Natural killer cell treated with Interleukin-12 subunit alpha and Interleukin-12 subunit beta and Interleukin-15 and Interleukin-18, amount 100 ng/mL, for 72 hours (primary cell): ENCODE measurements at regions not wholly inside any gene's neighbourhood (a gene's known extent, or its start where the extent isn't known, plus 50 kb on each side); places are given as distances from the start of the nearest gene placed in this dataset.

ENCODE experiments used
- ATAC-seq, 2 donors: fragments of 150-1000 bp; cut with Tn5 transposase in 1 of 2; sonication (Bioruptor Pico), chemical (Tn5 transposase) in 1 of 2; 2 replicates each; pipeline ENCODE4 v1.10.0; 2021
- DNase-seq: peaks from one replicate; pipeline ENCODE4 v3.0.0; 2022; ENCODE audit warnings: low spot score
- H3K27ac Mint-ChIP-seq, 2 donors: 1 replicate in 1 of 2; 2 replicates in 1 of 2; pipeline ENCODE4 v1.8.0; 2022; ENCODE audit warnings: mixed read lengths in 2 of 2, mild to moderate bottlenecking in 1 of 2, moderate library complexity in 1 of 2
- H3K27me3 Mint-ChIP-seq, 2 donors: 1 replicate in 1 of 2; 2 replicates in 1 of 2; pipeline ENCODE4 v1.8.0; 2022; ENCODE audit warnings: mixed read lengths in 2 of 2
- H3K36me3 Mint-ChIP-seq: one replicate; pipeline ENCODE4 v1.8.0; 2022; ENCODE audit warnings: mixed read lengths
- H3K4me1 Mint-ChIP-seq, 2 donors: 1 replicate in 1 of 2; 2 replicates in 1 of 2; pipeline ENCODE4 v1.8.0; 2022; ENCODE audit warnings: low read depth in 2 of 2, mixed read lengths in 2 of 2, mild to moderate bottlenecking in 1 of 2
- H3K4me3 Mint-ChIP-seq: one replicate; pipeline ENCODE4 v1.8.0; 2022; ENCODE audit warnings: mixed read lengths
- H3K9me3 Mint-ChIP-seq: 2 replicates; pipeline ENCODE4 v1.8.0; 2022; ENCODE audit warnings: mixed read lengths

GRCh38 chr5:2204366-2205184 is 321.9 kb upstream of the IRX4 start:
- Mint-ChIP-seq H3K36me3 (no peaks in the 10 kb centered on the region), H3K27me3 (peaks cover 5 to 7% of the 10 kb centered on the region in 2 donors), H3K4me3 (no peak overlapping the region), H3K4me1 (no peaks in the 10 kb centered on the region), H3K9me3 (no peaks in the 10 kb centered on the region), H3K27ac (no peak overlapping the region)
- peak in 1 of 2 donors; percentile 43 for ATAC-seq
- no peak for DNase-seq

- DNase-seq, result no peak
- H3K4me3 Mint-ChIP-seq, result no peak overlapping the region
- no peaks in the 10 kb centered on the region for H3K36me3 Mint-ChIP-seq
- H3K9me3 Mint-ChIP-seq, result no peaks in the 10 kb centered on the region
- ATAC-seq, result no peak
- no peaks in the 10 kb centered on the region for H3K4me1 Mint-ChIP-seq
- no peak overlapping the region for H3K27ac Mint-ChIP-seq
- H3K27me3 Mint-ChIP-seq, result peaks cover 5 to 7% of the 10 kb centered on the region in 2 donors
Measured at GRCh38 chr5:2203774-2204173, 321.0 kb upstream of the IRX4 start.

GRCh38 chr5:2201832-2202231 is 319.1 kb upstream of the IRX4 start:
- no peak for ATAC-seq
- no peak for DNase-seq
- Mint-ChIP-seq H3K9me3 (no peaks in the 10 kb centered on the region), H3K36me3 (no peaks in the 10 kb centered on the region), H3K4me3 (no peak overlapping the region), H3K27ac (no peak overlapping the region), H3K4me1 (no peaks in the 10 kb centered on the region), H3K27me3 (peaks cover 5 to 10% of the 10 kb centered on the region in 2 donors)

- H3K4me1 Mint-ChIP-seq, result no peaks in the 10 kb centered on the region
- H3K36me3 Mint-ChIP-seq, result no peaks in the 10 kb centered on the region
- no peak overlapping the region for H3K4me3 Mint-ChIP-seq
- ATAC-seq (no peak), DNase-seq (no peak)
- no peaks in the 10 kb centered on the region for H3K9me3 Mint-ChIP-seq
- H3K27me3 Mint-ChIP-seq, result peaks cover 4 to 10% of the 10 kb centered on the region in 2 donors
- H3K27ac Mint-ChIP-seq, result no peak overlapping the region
Measured at GRCh38 chr5:2201421-2201820, 318.7 kb upstream of the IRX4 start.

GRCh38 chr5:2201011-2201410 is 318.3 kb upstream of the IRX4 start:
- H3K4me3 Mint-ChIP-seq, result no peak overlapping the region
- ATAC-seq (no peak), DNase-seq (no peak)
- no peak overlapping the region for H3K27ac Mint-ChIP-seq
- no peaks in the 10 kb centered on the region for H3K4me1 Mint-ChIP-seq
- peaks cover 4 to 7% of the 10 kb centered on the region in 2 donors for H3K27me3 Mint-ChIP-seq
- H3K36me3 Mint-ChIP-seq, result no peaks in the 10 kb centered on the region
- no peaks in the 10 kb centered on the region for H3K9me3 Mint-ChIP-seq

GRCh38 chr5:2200261-2200950 is 317.7 kb upstream of the IRX4 start:
- no peaks in the 10 kb centered on the region for H3K9me3 Mint-ChIP-seq
- H3K27ac Mint-ChIP-seq, result no peak overlapping the region
- H3K27me3 Mint-ChIP-seq, result peaks cover 7% of the 10 kb centered on the region in 2 donors
- no peaks in the 10 kb centered on the region for H3K4me1 Mint-ChIP-seq
- no peak for ATAC-seq
- no peak overlapping the region for H3K4me3 Mint-ChIP-seq
- no peak for DNase-seq
- H3K36me3 Mint-ChIP-seq, result no peaks in the 10 kb centered on the region

GRCh38 chr5:2199697-2200096 is 317.0 kb upstream of the IRX4 start:
- Mint-ChIP-seq H3K4me3 (no peak overlapping the region), H3K9me3 (no peaks in the 10 kb centered on the region)
- ATAC-seq, result no peak

GRCh38 chr5:2196989-2197619 is 314.4 kb upstream of the IRX4 start:
- no peak overlapping the region for H3K27ac Mint-ChIP-seq
- H3K4me3 Mint-ChIP-seq, result no peak overlapping the region
- DNase-seq, result no peak
- ATAC-seq, result no peak
- H3K4me1 Mint-ChIP-seq, result no peaks in the 10 kb centered on the region
- no peaks in the 10 kb centered on the region for H3K36me3 Mint-ChIP-seq
- H3K9me3 Mint-ChIP-seq, result no peaks in the 10 kb centered on the region
- peaks cover 3 to 7% of the 10 kb centered on the region in 2 donors for H3K27me3 Mint-ChIP-seq

More at GRCh38 chr5:2199697-2200096, 317.0 kb upstream of the IRX4 start:
- Mint-ChIP-seq H3K36me3 (no peaks in the 10 kb centered on the region), H3K27me3 (peaks cover 3 to 7% of the 10 kb centered on the region in 2 donors), H3K27ac (no peak overlapping the region), H3K4me1 (no peaks in the 10 kb centered on the region)
- no peak for DNase-seq

GRCh38 chr5:2196416-2196815 is 313.7 kb upstream of the IRX4 start:
- Mint-ChIP-seq H3K27me3 (peaks cover 3 to 7% of the 10 kb centered on the region in 2 donors), H3K4me1 (no peaks in the 10 kb centered on the region), H3K9me3 (no peaks in the 10 kb centered on the region), H3K27ac (no peak overlapping the region), H3K4me3 (no peak overlapping the region), H3K36me3 (no peaks in the 10 kb centered on the region)
- ATAC-seq (no peak), DNase-seq (no peak)

- no peaks in the 10 kb centered on the region for H3K36me3 Mint-ChIP-seq
- H3K27me3 Mint-ChIP-seq, result peaks cover 3 to 7% of the 10 kb centered on the region in 2 donors
- H3K4me3 Mint-ChIP-seq, result no peak overlapping the region
- no peak for DNase-seq
- ATAC-seq, result no peak
- H3K4me1 Mint-ChIP-seq, result no peaks in the 10 kb centered on the region
- H3K9me3 Mint-ChIP-seq, result no peaks in the 10 kb centered on the region
- no peak overlapping the region for H3K27ac Mint-ChIP-seq
Measured at GRCh38 chr5:2194949-2195348, 312.2 kb upstream of the IRX4 start.

- DNase-seq (no peak), ATAC-seq (peak in 1 of 2 donors; percentile 28)
- Mint-ChIP-seq H3K4me1 (no peaks in the 10 kb centered on the region), H3K27me3 (peaks cover 3 to 7% of the 10 kb centered on the region in 2 donors), H3K4me3 (no peak overlapping the region), H3K9me3 (no peaks in the 10 kb centered on the region), H3K36me3 (no peaks in the 10 kb centered on the region), H3K27ac (no peak overlapping the region)
Measured at GRCh38 chr5:2194236-2194555, 311.5 kb upstream of the IRX4 start.

GRCh38 chr5:2193542-2194235 is 311.0 kb upstream of the IRX4 start:
- Mint-ChIP-seq H3K36me3 (no peaks in the 10 kb centered on the region), H3K4me1 (no peaks in the 10 kb centered on the region), H3K4me3 (no peak overlapping the region), H3K27ac (no peak overlapping the region), H3K27me3 (peaks cover 3 to 7% of the 10 kb centered on the region in 2 donors), H3K9me3 (no peaks in the 10 kb centered on the region)
- DNase-seq (no peak), ATAC-seq (no peak)

- no peak overlapping the region for H3K27ac Mint-ChIP-seq
- no peak overlapping the region for H3K4me3 Mint-ChIP-seq
- H3K27me3 Mint-ChIP-seq, result peaks cover 3 to 13% of the 10 kb centered on the region in 2 donors
- DNase-seq (no peak), ATAC-seq (no peak)
- H3K9me3 Mint-ChIP-seq, result no peaks in the 10 kb centered on the region
- H3K36me3 Mint-ChIP-seq, result no peaks in the 10 kb centered on the region
- H3K4me1 Mint-ChIP-seq, result no peaks in the 10 kb centered on the region
Measured at GRCh38 chr5:2193142-2193541, 310.4 kb upstream of the IRX4 start.

GRCh38 chr5:2192496-2192895 is 309.8 kb upstream of the IRX4 start:
- no peak overlapping the region for H3K4me3 Mint-ChIP-seq
- no peaks in the 10 kb centered on the region for H3K9me3 Mint-ChIP-seq
- no peak for DNase-seq
- H3K27ac Mint-ChIP-seq, result no peak overlapping the region
- no peaks in the 10 kb centered on the region for H3K36me3 Mint-ChIP-seq
- H3K4me1 Mint-ChIP-seq, result no peaks in the 10 kb centered on the region
- peaks cover 3 to 14% of the 10 kb centered on the region in 2 donors for H3K27me3 Mint-ChIP-seq
- ATAC-seq, result no peak
